ENCODE measurements at regions not wholly inside any gene's neighbourhood (a gene's known extent, or its start where the extent isn't known, plus 50 kb on each side); places are given as distances from the start of the nearest gene placed in this dataset.
"Not testable (repeated sequence)": the region's sequence is repeated elsewhere in the genome, so short reads cannot be mapped to it uniquely, and the experiment has no call there.

DNA sequence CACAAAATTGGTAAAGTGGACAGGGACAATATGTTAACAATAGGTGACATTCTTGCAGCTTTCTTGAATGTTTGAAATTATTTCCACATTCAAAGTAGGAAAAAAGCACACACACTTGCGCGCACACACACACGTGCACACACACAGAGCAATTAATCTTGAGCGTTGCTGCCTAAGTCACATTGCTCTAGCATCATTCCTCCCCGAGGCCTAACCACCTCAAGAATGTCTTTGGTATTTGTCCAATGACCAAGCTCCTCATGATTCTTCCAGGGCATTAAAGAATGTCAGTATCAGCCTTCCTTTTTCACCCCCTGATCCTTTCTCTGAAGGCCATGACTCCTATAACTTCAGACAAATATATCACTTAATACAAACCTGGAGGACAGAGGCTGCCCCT, 198.1 kb downstream of the NPR3 start:
- TF ChIP-seq CTCF (IDR thresholded peaks at IDR 0.05; ENCODE audit: borderline replicate concordance, insufficient read depth, low read depth, low read length), result no peak

GRCh38 chr5:32916648-32917047, 205.5 kb downstream of the NPR3 start:
- TF ChIP-seq CTCF (IDR thresholded peaks at IDR 0.05; ENCODE audit: borderline replicate concordance, insufficient read depth, low read depth, low read length), result no peak
- H3K4me3 ChIP-seq (ENCODE audit: low read depth, low read length), result no peak overlapping the region

More for the DNA sequence above, 198.1 kb downstream of the NPR3 start:
- no peak overlapping the region for H3K4me3 ChIP-seq (ENCODE audit: low read depth, low read length)

GRCh38 chr5:32928761-32929160, 217.6 kb downstream of the NPR3 start:
- TF ChIP-seq CTCF (IDR thresholded peaks at IDR 0.05; ENCODE audit: borderline replicate concordance, insufficient read depth, low read depth, low read length), result no peak
- no peak overlapping the region for H3K4me3 ChIP-seq (ENCODE audit: low read depth, low read length)

DNA sequence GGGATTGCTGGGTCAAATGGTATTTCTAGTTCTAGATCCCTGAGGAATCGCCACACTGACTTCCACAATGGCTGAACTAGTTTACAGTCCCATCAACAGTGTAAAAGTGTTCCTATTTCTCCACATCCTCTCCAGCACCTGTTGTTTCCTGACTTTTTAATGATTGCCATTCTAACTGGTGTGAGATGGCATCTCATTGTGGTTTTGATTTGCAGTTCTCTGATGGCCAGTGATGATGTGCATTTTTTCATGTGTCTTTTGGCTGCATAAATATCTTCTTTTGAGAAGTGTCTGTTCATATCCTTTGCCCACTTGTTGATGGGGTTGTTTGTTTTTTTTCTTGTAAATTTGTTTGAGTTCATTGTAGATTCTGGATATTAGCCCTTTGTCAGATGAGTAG, 220.3 kb downstream of the NPR3 start:
- not testable (repeated sequence) for H3K4me3 ChIP-seq (ENCODE audit: low read depth, low read length)

- TF ChIP-seq CTCF (IDR thresholded peaks at IDR 0.05; ENCODE audit: borderline replicate concordance, insufficient read depth, low read depth, low read length), result no peak
- H3K4me3 ChIP-seq (ENCODE audit: low read depth, low read length), result no peak overlapping the region
Observed at GRCh38 chr5:32932241-32932935, 221.3 kb downstream of the NPR3 start.

DNA sequence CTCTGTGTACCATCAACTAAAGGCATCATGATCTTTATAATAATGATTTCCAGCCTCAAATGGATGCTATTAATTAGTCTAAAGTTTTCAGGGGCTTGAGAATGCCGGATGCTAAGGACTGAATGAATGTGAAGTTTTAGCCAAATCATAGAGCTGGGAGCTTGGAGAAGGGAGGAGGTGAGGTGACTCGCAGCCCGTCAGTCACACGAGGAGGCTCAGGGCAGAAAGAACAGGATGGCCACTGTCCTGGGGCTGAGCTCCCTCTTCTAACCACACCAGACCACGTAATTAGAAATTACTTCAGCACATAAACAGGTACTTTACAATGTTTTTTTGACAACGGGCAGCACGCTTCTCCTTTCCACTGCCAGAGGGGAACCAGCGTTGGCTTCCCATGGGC, 222.6 kb downstream of the NPR3 start:
- no peak overlapping the region for H3K4me3 ChIP-seq (ENCODE audit: low read depth, low read length)
- no peak for TF ChIP-seq CTCF (IDR thresholded peaks at IDR 0.05; ENCODE audit: borderline replicate concordance, insufficient read depth, low read depth, low read length)

- TF ChIP-seq CTCF (IDR thresholded peaks at IDR 0.05; ENCODE audit: borderline replicate concordance, insufficient read depth, low read depth, low read length), result no peak
- H3K4me3 ChIP-seq (ENCODE audit: low read depth, low read length), result no peak overlapping the region
Observed at GRCh38 chr5:32934529-32934928, 223.4 kb downstream of the NPR3 start.
